HG02642 (cell line): ENCODE measurements at regions not wholly inside any gene's neighbourhood (a gene's known extent, or its start where the extent isn't known, plus 50 kb on each side); places are given as distances from the start of the nearest gene placed in this dataset.

ENCODE experiments used
- ATAC-seq: cut with Tn5 transposase; IDR thresholded peaks from one replicate; pipeline ENCODE4 v1.9.1; 2021; ENCODE audit warnings: mild to moderate bottlenecking; ENCODE audit not compliant: unreplicated experiment, poor library complexity

DNA sequence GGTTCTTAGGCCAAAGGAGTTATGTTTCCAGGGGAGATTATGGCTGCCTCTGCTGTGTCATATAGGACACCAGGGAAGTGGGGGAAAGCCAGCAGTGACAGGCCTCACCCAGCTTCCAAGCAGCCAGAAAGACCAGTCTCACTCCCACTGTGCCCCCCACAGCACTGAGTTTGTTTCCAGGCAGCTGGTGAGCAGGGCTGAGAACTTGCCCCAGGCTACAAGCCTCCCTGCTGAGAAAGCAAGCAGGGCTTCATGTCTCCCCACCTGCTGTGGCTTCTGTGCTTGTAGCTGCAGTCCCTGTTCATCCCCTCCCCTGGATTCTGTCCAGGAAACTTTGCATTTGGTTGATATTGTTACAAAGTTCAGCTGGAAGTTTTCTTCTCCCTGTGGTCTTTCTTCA lies 376.3 kb downstream of the PDCD6IP start:
- ATAC-seq = no peak

DNA sequence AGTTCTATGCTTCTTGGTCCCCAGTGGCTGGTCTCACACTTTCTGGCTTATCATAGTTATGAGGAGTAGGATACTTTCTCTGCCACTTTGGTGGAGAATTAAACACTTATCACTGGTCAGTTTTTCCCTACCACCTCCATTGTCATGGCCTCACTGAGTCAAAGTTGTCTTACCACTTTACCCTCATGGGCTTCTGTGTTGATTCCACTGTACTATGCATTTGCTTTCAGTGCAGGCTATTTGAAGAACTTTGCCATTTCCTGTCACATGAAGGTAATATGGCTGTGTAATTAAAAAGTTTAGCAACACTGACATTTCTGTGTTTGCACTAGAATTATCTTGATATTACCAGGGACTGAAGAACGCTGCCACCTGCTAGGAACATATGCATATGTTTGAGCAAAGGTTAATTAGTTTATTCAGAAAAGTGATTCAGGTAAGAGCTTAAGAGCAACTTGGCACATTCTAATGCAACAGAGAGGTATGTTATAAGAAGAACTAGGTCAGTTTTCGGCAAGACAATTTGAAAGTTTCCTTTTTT lies 377.3 kb downstream of the PDCD6IP start:
- no peak for ATAC-seq

DNA sequence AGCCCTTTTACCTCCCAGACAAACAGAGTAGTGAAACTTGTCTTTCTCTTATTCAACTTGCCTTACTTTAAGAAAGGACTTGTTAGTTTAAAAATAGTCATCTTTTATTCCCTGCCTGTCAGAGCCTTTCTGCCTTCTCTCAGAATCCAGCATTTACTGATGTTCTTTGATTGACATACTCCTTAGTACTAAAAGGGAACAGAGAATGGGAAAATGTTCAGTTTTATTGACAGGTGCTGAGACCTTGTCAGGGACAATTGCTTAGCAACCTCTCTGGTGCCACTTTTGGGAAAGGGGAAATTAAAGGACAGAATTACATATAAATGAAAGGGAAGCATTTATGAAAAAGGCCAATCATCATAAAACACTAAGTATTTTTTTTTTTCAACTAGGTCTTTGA lies 378.3 kb downstream of the PDCD6IP start:
- no peak for ATAC-seq

DNA sequence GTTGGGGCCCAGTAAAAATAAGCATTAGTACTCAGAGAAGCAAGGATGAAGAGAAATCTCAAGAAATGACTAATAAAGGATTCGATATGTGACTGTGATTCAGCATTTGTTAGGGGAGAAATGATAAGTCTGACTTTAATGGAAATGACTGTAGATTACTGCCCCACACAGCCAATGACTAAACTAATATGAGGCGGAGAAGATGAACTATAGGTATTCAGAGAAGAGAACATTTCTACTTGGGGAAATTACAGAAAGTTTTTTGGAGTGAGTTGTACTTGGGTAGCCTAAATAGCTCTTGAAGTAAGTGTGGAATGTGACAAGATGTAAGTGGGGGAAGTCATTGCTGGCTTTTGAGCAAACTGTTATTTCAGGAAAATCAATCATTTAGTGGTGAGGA lies 380.0 kb downstream of the PDCD6IP start:
- no peak for ATAC-seq

DNA sequence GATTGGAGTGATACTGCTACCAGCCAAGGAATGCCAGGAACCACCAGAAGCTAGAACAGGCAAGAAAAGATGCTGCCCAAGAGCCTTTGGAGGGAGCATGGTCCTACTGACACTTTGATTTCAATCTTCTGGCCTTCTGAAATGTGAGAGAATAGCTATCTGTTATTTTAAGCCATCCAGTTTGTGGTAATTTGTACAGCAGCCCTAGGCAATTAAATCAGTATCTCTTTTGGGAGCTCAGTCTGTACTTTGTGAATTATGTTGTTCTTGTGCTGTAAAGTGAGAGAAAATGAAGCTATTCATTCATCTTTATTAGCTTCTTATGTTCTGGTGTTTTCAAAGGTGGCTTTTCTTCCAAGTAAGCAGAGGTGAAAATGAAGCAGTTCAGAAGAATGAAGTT lies 381.3 kb downstream of the PDCD6IP start:
- no peak for ATAC-seq

DNA sequence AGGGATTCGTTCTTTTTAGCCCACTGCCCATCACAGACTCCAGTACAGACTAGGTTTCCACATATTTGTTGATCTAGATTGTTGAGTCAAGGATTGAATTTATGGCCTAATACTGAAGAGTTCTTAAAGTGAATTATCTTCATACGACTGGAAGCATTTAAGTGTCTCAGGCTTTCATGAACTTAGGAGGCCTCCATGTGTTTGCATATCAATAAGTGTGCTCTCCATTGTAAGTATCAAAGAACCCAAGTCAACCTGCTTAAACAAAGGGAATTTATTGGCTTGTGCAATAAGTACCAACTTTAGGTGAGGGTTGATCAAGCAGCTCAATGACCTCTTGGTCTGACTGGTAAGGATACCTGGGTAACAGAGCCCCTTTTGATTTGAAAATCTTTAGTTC lies 382.1 kb downstream of the PDCD6IP start:
- no peak for ATAC-seq

DNA sequence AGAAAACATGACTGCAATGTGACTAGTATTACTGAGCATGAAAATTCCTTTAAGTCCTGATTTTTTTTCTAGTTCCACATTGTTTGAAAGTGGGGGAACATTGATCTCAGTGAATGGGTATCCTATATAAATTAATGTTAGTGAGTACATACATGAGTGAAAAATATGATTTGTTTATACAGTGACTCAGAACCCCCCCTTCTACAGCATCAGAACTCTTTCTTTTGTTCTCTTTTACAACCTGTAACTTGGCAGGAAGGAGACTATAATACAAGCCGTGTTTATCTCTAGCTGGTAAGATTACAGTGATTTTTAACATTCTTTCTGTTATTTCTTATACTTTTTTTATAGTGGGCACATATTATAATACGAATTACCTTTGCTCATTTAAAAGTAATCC lies 384.7 kb downstream of the PDCD6IP start:
- no peak for ATAC-seq

DNA sequence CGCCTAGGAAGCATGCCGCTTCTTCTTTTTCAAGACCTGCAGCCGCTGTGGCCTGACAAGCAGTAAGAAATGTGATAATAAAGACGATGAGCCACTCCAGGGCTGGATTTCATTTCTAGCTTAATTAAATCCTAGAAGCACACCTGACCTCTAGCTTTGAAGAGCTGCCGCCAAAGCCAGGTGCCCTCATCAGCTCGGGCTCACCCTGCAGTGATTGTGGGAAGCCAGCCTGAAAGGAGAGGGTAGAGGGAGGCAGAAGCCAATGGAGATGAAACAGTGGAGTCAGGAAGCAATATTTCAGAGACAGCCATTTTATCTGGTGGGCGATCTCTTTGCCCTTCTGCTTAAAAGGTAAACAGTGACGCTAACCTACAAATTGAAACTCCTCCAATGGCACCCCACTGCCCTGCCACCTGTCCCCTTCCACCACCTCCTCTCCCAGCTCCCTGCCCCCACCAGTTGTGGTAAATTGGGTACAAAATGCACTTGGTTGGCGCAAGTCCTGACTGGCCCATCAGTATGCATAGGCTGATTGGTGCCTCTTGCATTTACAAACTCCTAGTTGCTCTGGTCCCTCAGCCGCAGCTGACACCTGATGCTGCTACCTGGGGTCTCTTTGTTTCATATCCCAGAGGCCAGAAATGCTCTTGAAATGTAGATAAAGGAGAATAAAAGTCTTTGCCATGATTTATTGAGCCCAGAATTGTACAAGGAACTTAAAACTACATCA lies 385.3 kb downstream of the PDCD6IP start:
- ATAC-seq = no peak

DNA sequence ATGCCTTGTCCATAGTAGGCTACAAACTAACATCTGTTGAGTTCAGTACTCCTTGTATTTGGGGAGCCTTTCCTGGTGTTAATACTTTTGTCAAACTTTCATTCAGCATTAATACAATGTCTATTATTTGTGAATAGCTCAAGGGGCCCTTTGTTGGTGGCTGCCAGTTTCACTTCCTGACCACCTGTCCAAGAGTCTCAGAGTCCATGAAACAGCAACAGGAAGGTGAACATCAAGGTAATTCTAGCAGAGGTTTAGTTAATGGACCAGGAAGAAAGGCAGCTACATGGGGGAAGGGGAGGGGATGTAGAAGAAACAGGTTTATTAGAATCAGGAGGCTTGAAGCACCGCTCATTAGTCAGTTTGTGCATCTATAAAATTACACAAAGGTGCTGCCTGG lies 386.9 kb downstream of the PDCD6IP start:
- ATAC-seq = no peak

DNA sequence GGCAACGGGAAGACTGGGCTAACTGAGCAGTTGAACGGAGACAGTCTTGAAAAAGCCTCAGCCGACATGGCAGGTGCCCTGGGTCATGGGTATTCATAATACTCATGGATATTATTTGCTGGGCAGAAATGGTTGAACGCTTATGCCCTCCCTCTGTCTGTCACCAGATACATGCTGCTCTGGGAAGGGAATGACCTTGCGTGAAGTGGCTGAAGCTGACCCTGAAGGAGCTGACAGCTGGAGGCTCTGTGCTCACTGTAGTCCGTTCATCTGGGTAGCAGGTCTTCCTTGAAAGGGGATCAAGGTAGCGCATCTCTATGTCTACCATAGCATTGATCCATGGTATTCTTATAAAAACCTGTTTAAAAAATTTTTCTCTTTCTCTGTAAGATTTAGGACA lies 390.7 kb downstream of the PDCD6IP start:
- no peak for ATAC-seq

DNA sequence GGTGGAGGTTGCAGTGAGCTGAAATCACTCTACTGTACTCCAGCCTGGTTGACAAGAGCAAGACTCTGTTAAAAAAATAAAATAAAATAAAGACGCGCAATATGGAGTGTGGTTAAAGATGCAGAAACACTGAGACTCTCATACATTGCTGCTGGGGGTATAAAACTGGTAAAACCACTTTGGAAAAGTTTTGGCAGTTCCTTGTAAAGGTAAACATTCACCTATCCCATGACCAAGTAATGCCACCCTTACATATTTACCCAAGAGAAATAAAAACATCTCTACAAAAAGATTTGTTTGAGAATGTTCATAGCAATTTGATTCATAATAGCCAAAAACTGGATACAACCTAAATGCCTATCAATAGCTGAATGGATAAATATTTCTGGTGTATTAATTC lies 398.5 kb downstream of the PDCD6IP start:
- no peak for ATAC-seq

DNA sequence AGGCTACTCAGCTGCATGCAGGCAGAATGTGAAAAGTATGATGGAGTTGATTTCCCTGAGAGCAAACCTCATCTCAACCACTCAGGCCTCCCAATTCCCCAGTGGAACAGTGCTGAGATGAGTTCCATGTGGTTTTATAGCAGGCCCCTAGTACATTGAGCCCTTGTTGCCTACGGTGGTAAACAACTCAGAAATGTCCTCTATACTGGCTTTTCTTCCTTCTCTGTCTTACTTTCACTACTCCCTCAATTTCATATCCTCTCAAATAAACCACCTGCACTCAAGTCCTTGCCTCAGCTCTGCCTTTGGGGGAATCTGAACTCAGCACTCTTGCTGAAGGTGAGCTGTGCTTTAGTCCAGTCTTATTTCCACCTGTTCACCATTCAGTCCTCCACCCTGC lies 399.9 kb downstream of the PDCD6IP start:
- peak; percentile 55 for ATAC-seq

DNA sequence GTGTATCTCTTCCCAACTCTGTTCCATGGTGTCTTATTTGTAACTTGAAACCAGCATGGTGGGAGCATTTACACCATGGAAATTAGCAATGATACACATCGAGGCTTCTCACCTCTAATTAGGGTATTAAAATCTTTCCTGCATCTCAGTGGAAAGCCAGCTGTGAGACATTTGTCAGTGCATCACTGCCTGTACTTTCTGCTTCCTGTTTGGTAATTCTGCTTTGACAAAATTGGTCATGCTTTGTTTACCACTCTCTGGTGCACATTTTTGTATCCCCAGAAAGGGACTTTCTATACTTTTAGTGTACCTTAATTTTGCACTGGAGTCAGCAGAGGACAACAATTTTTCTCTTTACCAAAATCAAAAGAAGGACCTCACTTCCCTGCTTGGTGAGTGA lies 402.1 kb downstream of the PDCD6IP start:
- peak; percentile 95 for ATAC-seq

DNA sequence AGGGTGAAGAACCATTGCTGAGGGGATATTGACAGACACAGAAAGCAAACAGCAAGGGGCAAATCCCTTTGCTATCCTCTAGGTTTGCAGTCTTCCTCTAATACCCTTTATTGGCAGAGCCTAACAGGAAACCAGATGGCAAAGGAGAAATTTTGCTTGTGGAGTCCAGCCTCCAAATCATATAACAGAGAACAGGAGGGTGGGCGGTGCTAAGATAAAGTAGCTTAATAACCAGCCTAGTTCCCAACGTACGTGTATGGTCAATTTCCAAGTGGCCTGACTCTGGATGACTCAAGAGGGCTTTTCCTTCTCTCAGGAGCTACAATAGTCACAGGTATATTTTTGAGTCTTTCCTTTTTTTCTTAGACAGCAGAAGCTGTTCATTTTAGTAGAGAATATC lies 404.5 kb downstream of the PDCD6IP start:
- ATAC-seq = no peak

DNA sequence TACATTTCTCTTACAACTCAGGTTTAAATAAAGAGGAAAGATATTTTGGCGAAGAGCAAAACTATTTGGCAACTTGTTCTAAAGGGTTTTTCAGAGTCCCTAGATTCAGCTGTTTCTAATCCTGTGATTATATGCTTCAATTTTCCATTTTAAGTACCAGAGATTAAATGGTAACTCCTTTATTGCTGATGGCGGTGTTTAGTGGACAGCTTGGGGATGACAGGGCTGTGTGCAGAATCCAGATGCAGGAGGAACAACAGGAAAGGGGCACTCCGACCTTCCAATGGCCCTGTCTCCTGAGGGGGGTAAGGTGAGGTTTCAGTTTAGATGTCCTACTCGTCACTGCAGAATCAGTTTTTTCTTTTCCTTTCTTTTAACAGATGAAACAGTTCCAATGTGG lies 405.0 kb downstream of the PDCD6IP start:
- no peak for ATAC-seq

DNA sequence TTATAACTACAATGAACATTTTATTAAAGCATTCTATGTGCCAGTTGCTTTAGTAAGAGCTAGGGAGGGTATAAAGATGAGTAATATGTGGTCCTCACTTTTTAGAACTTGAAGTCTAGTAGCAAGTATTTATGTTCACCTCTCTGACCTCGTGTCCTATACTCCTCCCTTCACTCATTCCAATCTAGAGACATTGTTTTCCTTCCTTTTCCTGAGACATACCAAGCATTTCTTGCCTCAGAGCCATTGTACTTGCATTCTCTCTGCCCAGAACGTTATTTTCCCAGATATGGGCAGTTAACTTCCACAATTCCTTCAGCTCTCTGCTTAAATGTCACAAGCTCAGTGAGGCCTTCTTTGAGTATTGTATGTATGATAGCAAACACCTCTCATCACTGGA lies 408.6 kb downstream of the PDCD6IP start:
- ATAC-seq = no peak

DNA sequence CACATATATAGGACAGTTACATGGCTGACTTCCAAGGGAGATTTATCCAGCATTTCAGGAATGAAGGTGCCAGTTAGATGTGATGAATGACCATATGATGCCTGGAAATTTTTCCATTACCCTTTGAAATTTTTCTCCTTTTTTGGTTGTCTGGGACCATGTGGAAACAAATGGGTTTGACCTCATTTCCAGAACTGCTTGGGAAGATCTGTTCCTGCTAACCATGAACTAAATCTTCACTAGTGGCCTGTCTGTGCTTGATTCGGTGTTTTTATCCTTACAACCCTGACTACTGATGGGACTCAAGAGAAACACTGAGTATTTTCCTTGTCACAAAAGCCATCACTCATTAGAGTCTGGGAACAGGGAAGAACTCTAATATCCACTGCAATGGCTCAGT lies 409.4 kb downstream of the PDCD6IP start:
- no peak for ATAC-seq

DNA sequence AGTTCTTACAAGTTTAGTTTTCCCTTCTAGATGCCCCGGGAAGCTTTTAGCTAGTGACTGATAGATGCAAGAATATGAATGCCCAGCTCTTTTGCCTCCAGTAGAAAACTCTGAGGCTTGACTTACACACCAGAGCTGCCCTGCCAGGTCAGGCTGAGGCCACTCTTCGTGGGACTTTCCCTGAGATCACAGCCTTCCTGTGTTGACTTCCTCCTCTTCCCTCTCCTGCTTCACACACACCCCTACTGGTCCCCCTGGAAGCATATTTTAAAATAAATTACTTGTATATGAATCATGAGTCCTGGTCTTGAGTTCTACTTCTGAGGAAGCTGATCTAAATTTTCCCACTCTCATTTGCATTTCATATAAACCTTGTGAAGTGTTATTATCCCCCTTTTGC lies 413.7 kb downstream of the PDCD6IP start:
- no peak for ATAC-seq

DNA sequence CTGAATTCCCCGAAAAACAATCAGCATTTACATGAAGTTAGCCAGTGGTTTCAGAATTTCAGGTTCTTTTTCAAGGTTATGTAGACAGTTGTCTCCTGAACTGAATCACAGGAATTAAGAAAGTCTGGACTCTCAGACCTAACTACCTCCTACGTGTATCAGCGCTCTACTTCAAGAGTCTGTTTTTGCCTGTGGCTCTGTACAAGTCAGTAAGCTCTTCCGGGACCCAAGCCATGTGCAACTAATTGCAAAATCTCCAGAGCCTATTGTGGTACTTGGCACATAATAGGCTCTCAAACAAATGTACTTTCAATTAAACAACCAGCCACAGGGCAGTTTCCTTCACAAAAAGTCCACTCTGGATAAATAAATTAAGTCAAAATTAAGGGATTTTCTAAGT lies 414.2 kb downstream of the PDCD6IP start:
- ATAC-seq = no peak

DNA sequence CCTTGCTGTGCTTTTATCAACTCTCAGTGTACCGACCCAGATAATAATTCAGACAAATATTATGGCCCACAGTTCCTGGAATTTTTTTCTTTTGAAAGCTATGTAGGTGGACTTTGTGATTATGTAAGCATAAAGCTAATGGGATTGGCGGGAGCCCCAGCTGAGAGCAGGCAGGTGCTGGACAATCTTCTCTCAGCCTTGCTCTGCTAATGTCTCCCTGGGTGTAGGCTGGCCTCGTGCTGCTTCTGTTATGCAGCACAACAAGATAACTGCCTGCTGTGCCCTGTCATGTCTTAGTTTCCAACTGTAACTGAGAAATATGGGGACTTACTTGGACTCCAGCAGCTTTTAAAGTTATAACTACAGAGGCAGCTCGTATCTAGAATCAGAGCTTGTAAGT lies 415.0 kb downstream of the PDCD6IP start:
- no peak for ATAC-seq

DNA sequence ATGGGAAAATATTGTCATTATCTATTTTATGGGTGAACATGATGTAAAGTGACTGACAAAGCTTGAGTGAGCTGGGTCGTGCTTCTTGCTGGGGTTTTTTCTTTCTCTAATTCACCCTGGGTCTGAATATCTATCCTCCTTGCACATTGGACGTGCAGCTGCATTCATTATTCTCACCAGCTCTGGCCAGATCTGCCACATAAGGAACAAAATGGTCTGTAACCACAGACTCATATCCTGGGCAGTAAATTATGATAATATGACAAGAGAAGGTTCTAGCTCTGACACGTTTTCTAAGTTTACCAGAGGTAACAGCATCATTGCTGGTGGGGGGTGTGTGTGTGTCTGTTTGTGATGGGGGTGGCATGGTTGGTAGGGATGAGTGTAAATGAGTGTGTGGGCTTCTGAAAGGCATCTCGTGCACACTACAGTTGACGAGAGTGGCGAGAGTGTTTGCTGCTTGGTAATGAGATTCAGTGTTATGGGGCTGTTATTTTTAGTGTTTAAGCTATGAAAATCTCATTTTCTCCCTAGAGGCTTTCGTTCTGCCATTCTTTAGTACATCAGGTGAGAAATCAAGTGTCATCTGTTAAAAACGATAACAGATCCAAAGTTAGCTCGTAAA lies 418.4 kb downstream of the PDCD6IP start:
- no peak for ATAC-seq
